VCaP (cell line): ENCODE measurements at regions not wholly inside any gene's neighbourhood (a gene's known extent, or its start where the extent isn't known, plus 50 kb on each side); places are given as distances from the start of the nearest gene placed in this dataset.
A peak's percentile ranks its signal among the peaks of the same experiment; 100 is the strongest.

ENCODE experiments used
- H3K27ac ChIP-seq: fragments of 450-650 bp; 2 replicates; pipeline ENCODE4 v1.5.1; 2017
- CTCF ChIP-seq: fragments of 450-650 bp; conservative IDR thresholded peaks from 2 replicates; pipeline ENCODE4 v1.5.1; 2017; ENCODE audit warnings: mild to moderate bottlenecking, moderate library complexity

DNA sequence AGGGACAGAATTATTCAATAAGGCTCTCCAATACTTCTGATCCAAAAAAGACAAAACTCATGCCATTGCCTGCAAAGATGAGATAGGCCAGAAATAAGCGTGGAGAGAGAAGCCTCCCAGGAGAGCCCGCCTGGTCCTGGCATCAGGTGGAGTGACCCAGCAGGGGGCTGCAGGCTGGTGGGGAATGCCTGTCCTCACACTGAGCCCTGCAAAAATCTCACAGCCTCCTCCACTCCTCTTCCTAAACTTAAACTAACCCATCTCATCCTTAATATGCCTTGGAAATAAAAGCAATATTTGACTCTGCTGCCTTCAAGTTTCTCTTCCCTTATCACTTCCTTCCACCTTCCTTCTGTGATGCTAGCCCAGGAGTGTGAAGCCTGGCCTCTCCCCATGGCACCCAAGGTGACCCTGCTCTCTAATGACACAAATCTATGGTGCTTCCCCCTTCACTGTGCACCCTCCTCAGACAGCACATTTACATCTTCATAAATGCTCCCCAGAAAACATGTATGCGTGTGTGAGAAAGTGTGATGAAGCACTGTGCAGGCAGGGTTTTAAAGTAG lies 218.4 kb downstream of the ANAPC1 start:
- TF ChIP-seq CTCF, result no peak
- H3K27ac ChIP-seq, result no peak overlapping the region

- TF ChIP-seq CTCF, result no peak
- H3K27ac ChIP-seq, result no peak overlapping the region
These were observed 217.8 kb downstream of the ANAPC1 start for GRCh38 chr2:111666160-111666559.

- H3K27ac ChIP-seq, result no peak overlapping the region
- TF ChIP-seq CTCF, result no peak
These were observed 217.0 kb downstream of the ANAPC1 start for GRCh38 chr2:111667001-111667400.

GRCh38 chr2:111667542-111668273 lies 216.3 kb downstream of the ANAPC1 start:
- H3K27ac ChIP-seq, result no peak overlapping the region
- TF ChIP-seq CTCF, result peak; percentile 36

DNA sequence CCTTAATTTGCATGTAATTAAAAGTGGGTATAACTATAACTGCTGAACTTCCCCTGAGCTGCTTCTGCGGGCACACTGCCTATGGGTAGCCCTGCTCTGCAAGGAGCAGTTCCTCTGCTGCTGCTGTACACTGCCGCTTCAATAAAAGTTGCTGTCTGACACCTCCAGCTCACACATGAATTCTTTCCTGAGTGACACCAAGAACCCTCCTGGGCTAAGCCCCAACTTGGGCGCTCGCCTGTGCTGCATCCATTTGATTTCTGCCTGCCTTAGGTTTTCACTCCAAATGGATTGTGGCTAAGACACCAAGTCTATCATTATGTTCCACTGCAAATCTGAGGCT lies 215.7 kb downstream of the ANAPC1 start:
- no peak overlapping the region for H3K27ac ChIP-seq
- no peak for TF ChIP-seq CTCF

DNA sequence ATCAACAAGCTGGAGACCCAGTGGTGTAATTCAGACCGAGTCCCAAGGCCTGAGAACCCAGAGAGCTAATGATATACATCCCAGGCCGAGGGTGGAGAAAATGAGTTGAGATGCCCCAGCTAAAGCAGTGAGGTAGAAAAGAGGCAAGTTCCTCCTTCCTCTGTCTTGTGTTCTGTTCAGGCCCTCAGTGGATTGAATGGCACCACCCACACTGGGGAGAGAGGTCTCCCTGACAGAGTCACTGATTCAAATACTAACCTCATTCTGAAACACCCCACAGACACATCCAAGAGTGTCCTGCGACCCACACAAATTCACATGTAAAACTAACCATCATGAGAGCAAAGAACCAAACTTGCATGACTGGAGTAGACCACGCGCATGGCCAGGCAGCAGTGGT lies 215.3 kb downstream of the ANAPC1 start:
- no peak for TF ChIP-seq CTCF
- H3K27ac ChIP-seq, result no peak overlapping the region

DNA sequence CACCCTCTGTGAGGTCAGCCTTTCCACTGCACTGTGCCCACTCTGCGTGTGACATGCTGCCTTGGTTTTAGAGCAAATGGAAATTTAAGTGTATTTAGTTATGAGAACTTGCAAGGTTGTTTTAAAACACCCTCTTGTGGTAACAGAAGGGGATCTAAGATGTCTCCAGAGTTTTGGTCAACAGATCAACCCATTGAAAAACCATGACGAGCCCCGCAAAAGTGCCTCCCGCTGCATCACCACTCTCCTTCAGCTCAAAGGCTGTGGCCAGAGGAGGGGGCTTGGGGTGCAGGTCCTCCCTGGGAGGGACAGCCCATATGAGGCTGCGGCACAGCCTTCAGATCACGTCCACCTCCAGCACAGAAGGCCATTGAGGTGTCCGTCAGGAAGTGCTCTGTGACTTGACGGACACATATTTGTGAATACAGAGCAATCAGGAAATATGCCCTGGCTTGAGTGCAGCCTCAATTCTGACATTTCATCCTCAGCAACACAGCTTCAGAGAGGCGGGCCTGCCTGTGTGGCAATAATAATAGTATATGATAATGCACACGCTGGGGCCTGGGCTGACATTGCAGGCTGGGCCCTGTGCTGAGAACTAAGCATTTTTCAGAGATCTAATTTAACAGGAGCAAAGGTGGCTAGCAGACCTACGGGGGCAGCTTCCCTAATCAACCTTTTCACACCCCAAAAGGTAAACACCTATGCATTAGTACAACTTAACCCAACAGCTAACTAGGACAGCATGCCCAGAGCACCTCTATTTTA lies 213.9 kb downstream of the ANAPC1 start:
- no peak for TF ChIP-seq CTCF
- H3K27ac ChIP-seq, result no peak overlapping the region
